Astrocyte of the cerebellum (primary cell): ENCODE measurements at regions not wholly inside any gene's neighbourhood (a gene's known extent, or its start where the extent isn't known, plus 50 kb on each side); places are given as distances from the start of the nearest gene placed in this dataset.
"Not testable (repeated sequence)": the region's sequence is repeated elsewhere in the genome, so short reads cannot be mapped to it uniquely, and the experiment has no call there.

Experiments used
- DNase-seq: peaks from one replicate; pipeline ENCODE4 v3.0.0-alpha.2; 2011; ENCODE audit warnings: low read depth
- H3K4me3 ChIP-seq: 2 replicates; pipeline ENCODE4 v1.5.1; 2011; ENCODE audit warnings: mild to moderate bottlenecking, low read depth, low read length, moderate library complexity
- CTCF ChIP-seq: IDR thresholded peaks from 2 replicates; pipeline ENCODE4 v1.5.1; 2012; ENCODE audit warnings: low read length, low read depth, moderate library complexity, mild to moderate bottlenecking; ENCODE audit errors: missing control alignments
- in situ Hi-C: cut with HindIII; loops from 2 replicates; pipeline ENCODE4 v1.10.0; 2017; ENCODE audit warnings: low sequenced_read_pairs

- no peak overlapping the region for H3K4me3 ChIP-seq
- TF ChIP-seq CTCF, result no peak
- no peak for DNase-seq
- in situ Hi-C loops, result no loop called here
These were observed 1412.4 kb downstream of the RPA4 start for GRCh38 chrX:98296129-98296528.

GRCh38 chrX:98299785-98300184 is 1416.1 kb downstream of the RPA4 start:
- no peak for TF ChIP-seq CTCF
- in situ Hi-C loops, result no loop called here
- H3K4me3 ChIP-seq, result no peak overlapping the region
- no peak for DNase-seq

- H3K4me3 ChIP-seq, in situ Hi-C loops, DNase-seq: not testable (repeated sequence)
These were observed 1416.8 kb downstream of the RPA4 start for GRCh38 chrX:98300536-98300935.

- no peak overlapping the region for H3K4me3 ChIP-seq
- DNase-seq, result no peak
- TF ChIP-seq CTCF, result no peak
- in situ Hi-C loops, result no loop called here
These were observed 1447.7 kb downstream of the RPA4 start for GRCh38 chrX:98331407-98331806.

GRCh38 chrX:98338544-98338943 is 1454.8 kb downstream of the RPA4 start:
- no peak overlapping the region for H3K4me3 ChIP-seq
- no peak for DNase-seq
- no peak for TF ChIP-seq CTCF
- in situ Hi-C loops, result no loop called here

- no peak for DNase-seq
- TF ChIP-seq CTCF, result no peak
- in situ Hi-C loops, result no loop called here
- H3K4me3 ChIP-seq, result no peak overlapping the region
These were observed 1467.2 kb downstream of the RPA4 start for GRCh38 chrX:98350940-98351339.

- no peak for DNase-seq
- H3K4me3 ChIP-seq, result no peak overlapping the region
- in situ Hi-C loops, result no loop called here
- no peak for TF ChIP-seq CTCF
These were observed 1473.4 kb downstream of the RPA4 start for GRCh38 chrX:98357146-98357545.
